Kidney epithelial cell (primary cell): ENCODE measurements at regions not wholly inside any gene's neighbourhood (a gene's known extent, or its start where the extent isn't known, plus 50 kb on each side); places are given as distances from the start of the nearest gene placed in this dataset.

Experiments
- DNase-seq: peaks from one replicate; pipeline ENCODE4 v3.0.0-alpha.2; 2010; ENCODE audit warnings: low read depth
- H3K27me3 ChIP-seq: 2 replicates; pipeline ENCODE4 v1.6.0; 2011; ENCODE audit warnings: low read length; ENCODE audit not compliant: control insufficient read depth, insufficient read depth
- H3K36me3 ChIP-seq: 2 replicates; pipeline ENCODE4 v1.5.1; 2011; ENCODE audit warnings: low read length; ENCODE audit not compliant: control insufficient read depth, insufficient read depth
- H3K4me3 ChIP-seq: 2 replicates; pipeline ENCODE4 v1.5.1; 2011; ENCODE audit warnings: low read depth, mild to moderate bottlenecking, control low read depth, low read length
- CTCF ChIP-seq: IDR thresholded peaks from 2 replicates; pipeline ENCODE4 v1.5.1; 2011; ENCODE audit warnings: mild to moderate bottlenecking, moderate library complexity, low read length, control low read depth, inconsistent platforms; ENCODE audit not compliant: insufficient read depth, poor library complexity, severe bottlenecking

GRCh38 chr2:184543832-184544231, 54.5 kb upstream of the ZNF804A start:
- Histone ChIP-seq H3K27me3 (no peaks in the 10 kb centered on the region), H3K36me3 (no peaks in the 10 kb centered on the region), H3K4me3 (no peak overlapping the region)
- no peak for TF ChIP-seq CTCF
- no peak for DNase-seq
